ENCODE measurements at regions not wholly inside any gene's neighbourhood (a gene's known extent, or its start where the extent isn't known, plus 50 kb on each side); places are given as distances from the start of the nearest gene placed in this dataset.

DNA sequence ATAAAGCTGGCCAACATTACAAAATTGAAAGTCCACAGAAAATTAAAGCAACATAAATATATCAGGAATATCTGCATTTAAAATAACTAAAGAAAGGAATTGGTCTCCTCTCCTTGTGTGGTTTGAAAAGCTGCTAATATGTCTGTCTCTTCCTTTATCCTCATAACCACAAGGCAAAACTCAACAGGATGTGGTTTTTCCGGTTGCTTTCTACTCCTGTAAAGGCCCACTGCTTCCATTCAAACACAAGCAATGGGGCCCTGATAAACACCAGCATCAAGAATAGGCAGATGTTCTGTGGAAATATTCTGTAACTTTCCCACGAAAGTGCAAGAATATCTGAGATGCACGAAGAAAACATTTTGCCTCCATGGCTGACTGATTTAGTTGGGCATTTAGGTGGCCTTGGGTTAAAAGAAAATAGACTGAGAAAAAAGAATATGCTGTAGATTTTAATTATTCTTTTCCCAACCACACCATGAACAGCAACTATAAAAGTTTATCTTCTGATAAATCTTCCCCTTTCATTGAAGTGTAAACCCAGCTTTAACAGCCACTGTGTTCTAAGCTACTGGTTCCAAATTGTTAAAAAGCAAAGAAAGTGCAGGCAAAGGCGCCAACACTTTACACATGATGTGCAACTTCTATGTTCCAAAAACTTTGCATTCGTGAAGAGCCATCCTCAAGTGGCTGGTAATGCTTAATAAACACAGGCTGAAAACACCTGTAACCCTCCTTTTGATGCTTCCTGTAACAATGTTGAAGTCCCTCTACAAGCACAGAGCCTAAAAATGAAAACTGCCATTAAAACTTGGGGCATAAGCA is 50.5 kb upstream of the NDST3 start:
- Histone ChIP-seq H3K36me3 (ENCODE audit: insufficient read depth in 1 of 2, low read depth in 1 of 2) (no peaks in the 10 kb centered on the region), H3K4me3 (no peak overlapping the region), H3K4me1 (no peaks in the 10 kb centered on the region), H3K9me3 (no peaks in the 10 kb centered on the region), H3K27ac (no peak overlapping the region), H3K27me3 (ENCODE audit: insufficient read depth in 3 of 3, low read length in 2 of 3) (no peaks in the 10 kb centered on the region)
- DNase-seq = no peak
- no peak for TF ChIP-seq CTCF (IDR thresholded peaks at IDR 0.05)
- WGBS, 3 donors = 65 to 73% (median 72%) methylated on average over 5 of the region's 5 CpGs
- ATAC-seq = no peak
- intact Hi-C loops (cut with DNase I) = no loop called here

DNA sequence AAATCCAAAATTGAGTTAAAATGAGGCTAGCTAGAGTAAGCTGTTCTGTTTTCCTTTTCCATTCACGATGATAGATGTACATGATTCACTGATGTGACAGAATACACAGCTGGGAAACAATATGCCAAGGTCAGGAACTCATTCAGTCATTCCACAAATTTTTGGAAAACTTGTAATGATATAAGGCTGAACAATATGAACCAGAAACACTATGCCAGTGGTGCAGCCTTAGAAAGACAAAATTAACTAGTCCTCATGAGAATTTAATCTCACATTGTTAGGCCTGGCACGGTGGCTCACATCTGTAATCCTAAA is 50.0 kb upstream of the NDST3 start:
- intact Hi-C loops (cut with DNase I) = no loop called here

More for the DNA sequence above, 50.0 kb upstream of the NDST3 start:
- no peaks in the 10 kb centered on the region for H3K4me1 ChIP-seq
- H3K27me3 ChIP-seq (ENCODE audit: insufficient read depth in 3 of 3, low read length in 2 of 3) = no peaks in the 10 kb centered on the region
- no peaks in the 10 kb centered on the region for H3K36me3 ChIP-seq (ENCODE audit: insufficient read depth in 1 of 2, low read depth in 1 of 2)
- no peak overlapping the region for H3K27ac ChIP-seq
- no peaks in the 10 kb centered on the region for H3K9me3 ChIP-seq
- TF ChIP-seq CTCF (IDR thresholded peaks at IDR 0.05) = no peak
- ATAC-seq (no peak), DNase-seq (no peak)
- 60 to 66% (median 64%) methylated on average over 2 of the region's 2 CpGs for WGBS, 3 donors
- no peak overlapping the region for H3K4me3 ChIP-seq
